Endothelial cell of umbilical vein (primary cell): ENCODE measurements at regions not wholly inside any gene's neighbourhood (a gene's known extent, or its start where the extent isn't known, plus 50 kb on each side); places are given as distances from the start of the nearest gene placed in this dataset.
"Not testable (repeated sequence)": the region's sequence is repeated elsewhere in the genome, so short reads cannot be mapped to it uniquely, and the experiment has no call there.

Source experiments
- EZH2 ChIP-seq: IDR thresholded peaks from 2 replicates; pipeline ENCODE4 v1.6.1; 2012; ENCODE audit warnings: borderline replicate concordance, low read depth, mild to moderate bottlenecking, moderate library complexity, low read length, inconsistent platforms; ENCODE audit not compliant: severe bottlenecking
- FOS ChIP-seq: IDR thresholded peaks from 2 replicates; pipeline ENCODE4 v1.6.1; 2011; ENCODE audit warnings: mild to moderate bottlenecking, low read length, moderate library complexity, borderline replicate concordance; ENCODE audit not compliant: insufficient read depth
- MAX ChIP-seq: IDR thresholded peaks from 2 replicates; pipeline ENCODE4 v1.6.1; 2011; ENCODE audit not compliant: insufficient read depth, insufficient read length
- MYC ChIP-seq: IDR thresholded peaks from one replicate; pipeline ENCODE4 v1.6.1; 2011; ENCODE audit warnings: mild to moderate bottlenecking, low read depth, low read length
- POLR2A ChIP-seq: IDR thresholded peaks from 2 replicates; pipeline ENCODE4 v1.6.1; 2012; ENCODE audit warnings: low read depth, mild to moderate bottlenecking, control low read depth, low read length
- POLR2AphosphoS5 ChIP-seq: IDR thresholded peaks from 2 replicates; pipeline ENCODE4 v1.6.1; 2012; ENCODE audit warnings: low read depth, mild to moderate bottlenecking, control low read depth, low read length, moderate library complexity; ENCODE audit not compliant: insufficient read depth
- TF ChIP-seq, protein P1 (sequence below), 2 donors: IDR thresholded peaks; 1 replicate in 1 of 2; 2 replicates in 1 of 2; pipeline ENCODE4 v1.5.1; 2011; ENCODE audit warnings: low read length in 2 of 2, mild to moderate bottlenecking in 2 of 2, moderate library complexity in 2 of 2, control low read depth in 1 of 2, inconsistent platforms in 1 of 2, low read depth in 1 of 2; ENCODE audit not compliant: insufficient read depth in 1 of 2; ENCODE audit errors: extremely low read depth in 1 of 2

DNA sequence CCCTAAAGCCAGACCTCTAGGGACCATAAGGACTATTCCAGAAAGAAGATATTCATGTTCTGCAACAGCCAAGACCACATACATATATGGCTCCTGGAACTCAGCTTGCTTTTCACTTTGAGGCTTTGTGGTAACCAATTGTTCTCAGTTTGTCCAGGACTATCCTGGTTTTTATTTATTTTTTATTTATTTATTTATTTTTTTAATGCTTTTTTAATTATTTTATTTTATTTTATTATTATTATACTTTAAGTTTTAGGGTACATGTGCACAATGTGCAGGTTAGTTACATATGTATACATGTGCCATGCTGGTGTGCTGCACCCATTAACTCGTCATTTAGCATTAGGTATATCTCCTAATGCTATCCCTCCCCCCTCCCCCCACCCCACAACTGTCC is 201.1 kb downstream of the DIO2 start:
- not testable (repeated sequence) for TF ChIP-seq POLR2A, EZH2, MYC, POLR2AphosphoS5, MAX, FOS
- TF ChIP-seq, protein P1, sequence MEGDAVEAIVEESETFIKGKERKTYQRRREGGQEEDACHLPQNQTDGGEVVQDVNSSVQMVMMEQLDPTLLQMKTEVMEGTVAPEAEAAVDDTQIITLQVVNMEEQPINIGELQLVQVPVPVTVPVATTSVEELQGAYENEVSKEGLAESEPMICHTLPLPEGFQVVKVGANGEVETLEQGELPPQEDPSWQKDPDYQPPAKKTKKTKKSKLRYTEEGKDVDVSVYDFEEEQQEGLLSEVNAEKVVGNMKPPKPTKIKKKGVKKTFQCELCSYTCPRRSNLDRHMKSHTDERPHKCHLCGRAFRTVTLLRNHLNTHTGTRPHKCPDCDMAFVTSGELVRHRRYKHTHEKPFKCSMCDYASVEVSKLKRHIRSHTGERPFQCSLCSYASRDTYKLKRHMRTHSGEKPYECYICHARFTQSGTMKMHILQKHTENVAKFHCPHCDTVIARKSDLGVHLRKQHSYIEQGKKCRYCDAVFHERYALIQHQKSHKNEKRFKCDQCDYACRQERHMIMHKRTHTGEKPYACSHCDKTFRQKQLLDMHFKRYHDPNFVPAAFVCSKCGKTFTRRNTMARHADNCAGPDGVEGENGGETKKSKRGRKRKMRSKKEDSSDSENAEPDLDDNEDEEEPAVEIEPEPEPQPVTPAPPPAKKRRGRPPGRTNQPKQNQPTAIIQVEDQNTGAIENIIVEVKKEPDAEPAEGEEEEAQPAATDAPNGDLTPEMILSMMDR (IDR thresholded peaks at IDR 0.05; ENCODE audit: extremely low read depth in 1 of 2, insufficient read depth in 1 of 2, low read depth in 1 of 2, low read length in 2 of 2): not testable (repeated sequence)
